Inferior parietal cortex (tissue), 1 donor: ENCODE measurements at regions not wholly inside any gene's neighbourhood (a gene's known extent, or its start where the extent isn't known, plus 50 kb on each side); places are given as distances from the start of the nearest gene placed in this dataset.
"Not testable (repeated sequence)": the region's sequence is repeated elsewhere in the genome, so short reads cannot be mapped to it uniquely, and the experiment has no call there.

ENCODE experiments used
- DNase-seq: peaks from one replicate; pipeline ENCODE4 v3.0.0-alpha.2; 2016; ENCODE audit errors: extremely low spot score

- DNase-seq = no peak
These were observed 193.7 kb downstream of the TTC39B start for GRCh38 chr9:15113288-15113687.

GRCh38 chr9:15111071-15111470, 195.9 kb downstream of the TTC39B start:
- no peak for DNase-seq

DNA sequence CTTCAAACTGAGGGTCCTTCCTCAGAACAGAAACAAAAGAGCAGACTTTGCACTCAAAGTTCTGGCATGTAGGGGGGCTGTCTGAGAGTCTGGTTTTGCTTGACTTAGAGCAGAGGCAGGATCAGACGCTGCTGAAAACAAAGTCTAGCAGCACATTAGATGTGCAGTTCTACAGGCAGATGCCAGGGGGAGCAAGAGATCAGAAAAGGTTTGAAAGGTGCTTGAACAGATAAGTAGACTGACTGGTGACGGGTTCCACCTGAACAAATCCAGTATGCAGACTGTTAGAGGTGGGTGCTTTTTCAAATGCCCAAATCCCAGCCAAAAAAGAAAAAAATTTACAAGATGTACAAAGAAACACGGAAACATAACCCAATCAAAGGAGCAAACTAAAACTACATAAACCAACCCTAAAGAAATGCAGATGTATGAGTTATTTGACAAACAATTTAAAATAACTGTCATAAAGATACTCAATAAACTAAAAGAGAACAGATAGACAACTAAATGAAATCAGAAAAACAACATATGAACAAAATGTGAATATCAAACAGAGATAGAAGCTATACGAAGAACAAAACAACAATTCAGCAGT, 194.7 kb upstream of the FREM1 start:
- peak; percentile 43 for DNase-seq

DNA sequence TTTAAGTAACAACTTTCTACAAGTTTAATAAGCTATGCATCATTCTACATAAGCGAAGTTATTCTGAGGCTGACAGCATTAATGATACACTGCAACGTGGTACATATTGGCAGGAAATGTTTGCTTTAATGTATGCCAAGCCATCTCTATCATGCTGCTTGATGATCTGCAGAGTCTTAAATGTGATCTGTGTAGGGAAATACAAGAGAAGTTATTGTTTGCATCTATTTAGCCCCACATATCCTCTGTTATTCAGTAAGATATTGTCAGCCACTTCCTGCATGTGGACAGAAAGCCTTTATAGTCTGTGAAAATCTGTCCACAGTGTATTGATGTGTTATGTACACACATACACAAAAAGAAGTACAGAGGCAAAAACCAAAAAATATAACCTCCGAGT, 193.1 kb upstream of the FREM1 start:
- DNase-seq = no peak

- no peak for DNase-seq
These were observed 190.9 kb upstream of the FREM1 start for GRCh38 chr9:15101095-15101494.

DNA sequence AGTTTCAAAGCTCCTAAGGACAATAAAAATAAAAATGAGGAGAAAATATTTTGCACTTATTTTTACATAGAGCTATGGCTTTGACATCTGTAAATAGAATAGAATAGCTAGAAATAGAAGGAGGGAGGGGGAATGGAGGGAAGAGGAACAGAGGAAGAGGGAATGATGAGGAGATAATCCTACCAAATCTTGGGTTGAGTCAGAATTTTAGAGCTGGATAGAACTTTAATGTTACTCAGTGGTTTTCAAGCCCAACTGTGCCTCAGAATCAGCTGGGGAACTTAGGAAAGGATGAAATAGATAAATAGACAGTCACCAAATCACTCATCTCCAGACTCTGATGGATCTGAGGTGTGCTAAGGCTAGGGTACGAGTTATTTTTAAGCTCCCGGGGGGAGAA, 190.3 kb upstream of the FREM1 start:
- no peak for DNase-seq

GRCh38 chr9:15096972-15097371, 186.7 kb upstream of the FREM1 start:
- no peak for DNase-seq

GRCh38 chr9:15086778-15087324, 176.6 kb upstream of the FREM1 start:
- DNase-seq = no peak

DNA sequence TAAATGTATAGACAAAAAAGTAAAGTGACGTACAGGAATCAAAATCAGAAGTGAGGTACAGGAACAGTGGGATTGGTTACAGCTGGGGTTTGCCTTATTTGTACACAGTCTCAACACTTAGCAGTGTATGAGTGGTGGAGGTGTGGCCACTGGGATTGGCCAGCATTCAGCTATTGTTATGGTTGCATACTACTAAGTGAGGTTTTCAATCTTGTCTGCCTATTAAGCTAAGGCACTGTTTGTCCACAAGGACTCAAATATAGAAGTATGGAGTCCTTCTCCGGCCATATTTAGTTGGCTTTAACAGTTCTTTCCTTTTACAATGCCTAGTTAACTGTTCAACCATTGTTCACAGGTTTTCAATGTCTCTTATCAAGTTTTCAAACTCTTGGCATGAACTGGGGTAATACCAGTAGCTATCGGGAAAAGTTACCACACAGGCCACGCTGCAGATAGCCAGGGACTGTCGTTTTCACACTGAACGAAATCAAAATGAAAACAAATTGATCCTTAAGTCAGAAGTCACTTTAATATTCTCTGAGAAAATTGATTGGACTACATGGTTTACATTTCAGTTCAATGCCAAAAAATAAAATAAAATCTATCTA, 176.0 kb upstream of the FREM1 start:
- DNase-seq = no peak

GRCh38 chr9:15081021-15081753, 171.0 kb upstream of the FREM1 start:
- DNase-seq = no peak

GRCh38 chr9:15080401-15080800, 170.2 kb upstream of the FREM1 start:
- DNase-seq = no peak

GRCh38 chr9:15079989-15080388, 169.8 kb upstream of the FREM1 start:
- DNase-seq = no peak

- no peak for DNase-seq
These were observed 167.9 kb upstream of the FREM1 start for GRCh38 chr9:15077946-15078729.

DNA sequence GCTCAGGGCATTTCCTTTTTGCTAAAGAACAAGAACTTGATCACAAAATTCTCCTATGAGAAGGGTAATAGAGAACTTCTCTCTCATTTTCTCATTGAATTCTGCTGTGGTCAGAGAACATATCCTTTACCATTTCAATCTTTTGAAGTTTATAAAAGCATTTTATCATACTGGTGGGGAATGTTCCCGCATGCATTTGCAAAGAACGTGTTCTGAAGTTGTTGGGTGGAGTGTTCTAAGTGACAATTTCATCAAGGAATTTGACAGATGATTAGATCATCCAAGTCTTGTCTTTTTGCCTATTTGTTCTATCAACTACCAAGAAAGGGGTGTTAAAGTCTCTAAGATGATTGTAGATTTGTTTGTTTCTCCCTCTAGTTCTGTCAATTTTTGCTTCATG, 163.4 kb upstream of the FREM1 start:
- DNase-seq = no peak

GRCh38 chr9:15070716-15071115, 160.5 kb upstream of the FREM1 start:
- no peak for DNase-seq

DNA sequence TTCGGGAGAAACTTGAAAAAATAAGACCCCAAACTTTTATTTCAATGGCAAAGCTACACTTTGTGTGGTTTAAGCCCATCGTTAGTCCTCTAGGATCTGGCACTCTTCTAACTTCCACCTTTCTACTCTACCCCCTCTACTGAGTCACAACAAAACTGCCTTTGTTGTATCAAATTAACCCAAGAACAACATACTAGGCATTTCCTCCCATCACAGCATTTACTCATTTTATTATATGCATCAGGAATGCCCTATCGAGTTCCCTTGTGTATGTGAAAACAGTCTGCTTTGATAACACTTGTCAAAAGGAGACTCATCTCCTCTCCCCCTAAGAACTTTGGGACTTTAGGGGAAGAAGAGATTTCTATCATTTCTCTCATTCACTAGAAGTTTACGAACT, 158.9 kb upstream of the FREM1 start:
- DNase-seq = no peak

DNA sequence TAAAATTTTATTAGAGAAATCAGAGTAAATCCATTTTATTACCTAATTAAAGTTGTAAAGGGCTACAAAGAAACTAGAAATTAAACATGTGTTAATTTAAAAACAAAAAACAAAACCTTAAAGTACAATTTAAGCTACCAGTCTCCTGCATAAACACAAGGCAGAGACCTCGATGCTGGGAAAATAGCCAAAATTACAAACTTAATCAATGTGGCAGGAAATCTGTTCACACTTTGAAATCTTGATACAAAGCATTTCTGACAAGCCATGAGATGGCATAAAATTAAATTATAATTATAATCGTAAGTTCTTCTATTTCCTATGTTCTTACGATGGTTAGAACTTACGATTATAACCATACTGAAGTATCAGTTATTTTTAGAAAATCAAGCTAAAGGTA, 158.0 kb upstream of the FREM1 start:
- no peak for DNase-seq

DNA sequence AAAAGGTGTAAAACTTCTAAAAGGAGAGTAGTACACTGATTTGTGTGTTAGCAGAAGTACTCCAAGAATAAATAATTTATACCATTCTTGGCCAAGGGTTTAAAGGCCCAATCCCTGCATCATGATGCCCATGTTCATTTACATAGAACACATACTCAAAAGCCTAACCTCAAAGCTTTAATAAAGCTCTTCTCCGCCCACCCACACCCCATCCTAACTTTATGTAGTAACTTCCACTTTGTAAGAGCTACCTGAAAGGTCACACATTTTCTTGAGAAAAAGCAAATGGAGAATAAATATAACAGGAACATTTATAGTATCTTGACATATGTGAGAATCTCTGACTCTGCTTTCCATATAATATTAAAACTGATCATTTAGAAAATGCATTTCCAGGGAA, 148.8 kb upstream of the FREM1 start:
- no peak for DNase-seq

DNA sequence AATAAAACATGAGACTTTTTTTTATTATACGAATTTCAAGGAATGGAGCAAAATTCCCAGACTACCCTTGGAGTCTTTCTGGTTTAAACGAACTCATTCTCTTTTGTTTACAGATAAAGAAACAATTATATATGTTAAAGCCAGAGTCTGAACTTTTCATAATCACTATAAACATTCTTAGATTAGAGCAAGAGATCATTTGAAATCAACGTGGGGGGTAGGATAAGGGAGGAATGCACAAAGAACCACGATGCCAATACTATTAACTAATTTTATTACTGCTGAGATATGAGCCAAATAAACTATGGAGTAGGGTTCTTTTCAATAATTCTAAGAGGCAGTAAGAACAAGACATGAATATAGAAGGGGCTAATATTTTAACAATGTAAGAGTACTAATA, 148.0 kb upstream of the FREM1 start:
- DNase-seq = no peak

DNA sequence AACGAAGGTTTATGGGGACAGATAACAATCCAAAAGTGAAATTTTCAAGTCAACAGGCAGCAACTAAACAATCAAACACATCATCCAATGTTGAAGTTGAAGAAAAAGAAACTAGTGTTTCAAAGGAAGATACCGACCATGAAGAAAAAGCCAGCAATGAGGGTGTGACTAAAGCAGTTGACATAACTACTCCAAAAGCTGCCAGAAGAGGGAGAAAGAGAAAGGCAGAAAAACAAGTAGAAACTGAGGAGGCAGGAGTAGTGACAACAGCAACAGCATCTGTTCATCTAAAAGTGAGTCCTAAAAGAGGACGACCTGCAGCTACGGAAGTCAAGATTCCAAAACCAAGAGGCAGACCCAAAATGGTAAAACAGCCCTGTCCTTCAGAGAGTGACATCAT, 145.1 kb upstream of the FREM1 start:
- DNase-seq = not testable (repeated sequence)

- no peak for DNase-seq
These were observed 138.5 kb upstream of the FREM1 start for GRCh38 chr9:15048772-15049171.

GRCh38 chr9:15047028-15047551, 136.9 kb upstream of the FREM1 start:
- no peak for DNase-seq
